ENCODE measurements at regions not wholly inside any gene's neighbourhood (a gene's known extent, or its start where the extent isn't known, plus 50 kb on each side); places are given as distances from the start of the nearest gene placed in this dataset.

GRCh38 chr5:51024263-51024662 lies 357.8 kb downstream of the PARP8 start:
- TF ChIP-seq CTCF (conservative IDR thresholded peaks at IDR 0.05; ENCODE audit: low read depth, low read length): no peak
- no peak for TF ChIP-seq EZH2 (IDR thresholded peaks at IDR 0.05; ENCODE audit: borderline replicate concordance, low read depth, low read length, poor library complexity, severe bottlenecking)
- H3K36me3 ChIP-seq (ENCODE audit: insufficient read depth, low read length, poor library complexity, severe bottlenecking): no peaks in the 10 kb centered on the region
- no peaks in the 10 kb centered on the region for H3K4me1 ChIP-seq (ENCODE audit: insufficient read depth, low read length, poor library complexity, severe bottlenecking)
- H3K27ac ChIP-seq (ENCODE audit: low read depth, low read length, poor library complexity, severe bottlenecking): no peak overlapping the region
- H3K4me3 ChIP-seq (ENCODE audit: low read depth, low read length, poor library complexity, severe bottlenecking): no peak overlapping the region
- no peaks in the 10 kb centered on the region for H3K9me3 ChIP-seq (ENCODE audit: low read depth, low read length, poor library complexity, severe bottlenecking)
- CTCF ChIA-PET: no interaction called here
- no peak for DNase-seq (ENCODE audit: low spot score)
- no TSS peak for BruUV-seq (replicated peaks)
- POLR2A ChIA-PET (ENCODE audit: low non-redundant PET): no interaction called here
- H3K27me3 ChIP-seq (replicated peaks; ENCODE audit: insufficient read depth, low read depth, low read length, poor library complexity): no peaks in the 10 kb centered on the region
- intact Hi-C loops (cut with micrococcal nuclease; ENCODE audit: unreplicated experiment): no loop called here

- no peaks in the 10 kb centered on the region for H3K36me3 ChIP-seq (ENCODE audit: insufficient read depth, low read length, poor library complexity, severe bottlenecking)
- no peaks in the 10 kb centered on the region for H3K9me3 ChIP-seq (ENCODE audit: low read depth, low read length, poor library complexity, severe bottlenecking)
- no peaks in the 10 kb centered on the region for H3K4me1 ChIP-seq (ENCODE audit: insufficient read depth, low read length, poor library complexity, severe bottlenecking)
- ChIA-PET POLR2A (ENCODE audit: low non-redundant PET) (no interaction called here), CTCF (no interaction called here)
- H3K27ac ChIP-seq (ENCODE audit: low read depth, low read length, poor library complexity, severe bottlenecking): no peak overlapping the region
- intact Hi-C loops (cut with micrococcal nuclease; ENCODE audit: unreplicated experiment): no loop called here
- DNase-seq (ENCODE audit: low spot score): no peak
- TF ChIP-seq CTCF (conservative IDR thresholded peaks at IDR 0.05; ENCODE audit: low read depth, low read length): no peak
- TF ChIP-seq EZH2 (IDR thresholded peaks at IDR 0.05; ENCODE audit: borderline replicate concordance, low read depth, low read length, poor library complexity, severe bottlenecking): no peak
- BruUV-seq (replicated peaks): no TSS peak
- no peak overlapping the region for H3K4me3 ChIP-seq (ENCODE audit: low read depth, low read length, poor library complexity, severe bottlenecking)
- no peaks in the 10 kb centered on the region for H3K27me3 ChIP-seq (replicated peaks; ENCODE audit: insufficient read depth, low read depth, low read length, poor library complexity)
These were observed 356.0 kb upstream of the ISL1 start for GRCh38 chr5:51027271-51027670.

- Histone ChIP-seq H3K27me3 (replicated peaks; ENCODE audit: insufficient read depth, low read depth, low read length, poor library complexity) (no peaks in the 10 kb centered on the region), H3K9me3 (ENCODE audit: low read depth, low read length, poor library complexity, severe bottlenecking) (no peaks in the 10 kb centered on the region), H3K4me3 (ENCODE audit: low read depth, low read length, poor library complexity, severe bottlenecking) (no peak overlapping the region), H3K27ac (ENCODE audit: low read depth, low read length, poor library complexity, severe bottlenecking) (no peak overlapping the region), H3K4me1 (ENCODE audit: insufficient read depth, low read length, poor library complexity, severe bottlenecking) (no peaks in the 10 kb centered on the region), H3K36me3 (ENCODE audit: insufficient read depth, low read length, poor library complexity, severe bottlenecking) (no peaks in the 10 kb centered on the region)
- CTCF ChIA-PET: no interaction called here
- no peak for TF ChIP-seq CTCF (conservative IDR thresholded peaks at IDR 0.05; ENCODE audit: low read depth, low read length)
- no peak for TF ChIP-seq EZH2 (IDR thresholded peaks at IDR 0.05; ENCODE audit: borderline replicate concordance, low read depth, low read length, poor library complexity, severe bottlenecking)
- DNase-seq (ENCODE audit: low spot score): no peak
- no TSS peak for BruUV-seq (replicated peaks)
- intact Hi-C loops (cut with micrococcal nuclease; ENCODE audit: unreplicated experiment): no loop called here
- POLR2A ChIA-PET (ENCODE audit: low non-redundant PET): no interaction called here
These were observed 354.9 kb upstream of the ISL1 start for GRCh38 chr5:51028394-51028793.
